Esophagus squamous epithelium (tissue), 4 donors: ENCODE measurements at regions not wholly inside any gene's neighbourhood (a gene's known extent, or its start where the extent isn't known, plus 50 kb on each side); places are given as distances from the start of the nearest gene placed in this dataset.

Experiments
- CTCF ChIP-seq, 6 experiments: fragments of 450-650 bp in 4 of 6; fragments of 200-600 bp in 2 of 6; sonication (generic) in 2 of 6; IDR thresholded peaks; one replicate each; pipeline ENCODE4 v1.5.1; 2016 to 2019; ENCODE audit warnings: antibody characterized with exemption in 6 of 6, mild to moderate bottlenecking in 4 of 6, moderate library complexity in 4 of 6
- POLR2A ChIP-seq, 4 donors: fragments of 450-650 bp; IDR thresholded peaks; one replicate each; pipeline ENCODE4 v1.6.1; 2017; ENCODE audit warnings: antibody characterized with exemption in 4 of 4, mild to moderate bottlenecking in 4 of 4, moderate library complexity in 3 of 4

- no peak for TF ChIP-seq CTCF (IDR thresholded peaks at IDR 0.05)
- no peak for TF ChIP-seq POLR2A (IDR thresholded peaks at IDR 0.05)
Measured at GRCh38 chr15:38176155-38176554, 76.5 kb upstream of the SPRED1 start.
